Natural killer cell (primary cell): ENCODE measurements at regions not wholly inside any gene's neighbourhood (a gene's known extent, or its start where the extent isn't known, plus 50 kb on each side); places are given as distances from the start of the nearest gene placed in this dataset.

Source experiments
- ATAC-seq, 3 donors: fragments of 150-1000 bp in 2 of 3; fragments of 200-7000 bp in 1 of 3; cut with Tn5 transposase; 1 replicate in 1 of 3; 2 replicates in 2 of 3; pipeline ENCODE4 v1.10.0; 2021; ENCODE audit warnings: mild to moderate bottlenecking in 2 of 3, moderate library complexity in 2 of 3
- DNase-seq, 2 donors: peaks; one replicate each; pipeline versions ENCODE4 v3.0.0 to v3.0.0-alpha.2; 2013 to 2021; ENCODE audit warnings: mixed read lengths in 1 of 2
- H3K27ac ChIP-seq: one replicate; pipeline ENCODE4 v1.5.1; 2013; ENCODE audit warnings: mild to moderate bottlenecking, low read length
- H3K27me3 ChIP-seq: one replicate; pipeline ENCODE4 v1.6.1; 2013; ENCODE audit warnings: low read length; ENCODE audit not compliant: control insufficient read depth, insufficient read depth
- H3K36me3 ChIP-seq: one replicate; pipeline ENCODE4 v1.6.1; 2013; ENCODE audit warnings: low read length; ENCODE audit not compliant: control insufficient read depth, insufficient read depth
- H3K4me1 ChIP-seq: one replicate; pipeline ENCODE4 v1.6.1; 2013; ENCODE audit warnings: low read length; ENCODE audit not compliant: control insufficient read depth, insufficient read depth
- H3K4me3 ChIP-seq: one replicate; pipeline ENCODE4 v1.5.1; 2013; ENCODE audit warnings: low read length
- H3K9me3 ChIP-seq: one replicate; pipeline ENCODE4 v1.6.1; 2013; ENCODE audit warnings: low read length; ENCODE audit not compliant: control insufficient read depth, insufficient read depth
- H3K27ac Mint-ChIP-seq, 2 donors: one replicate each; pipeline ENCODE4 v1.8.0; 2022; ENCODE audit warnings: mild to moderate bottlenecking in 2 of 2, mixed read lengths in 2 of 2, moderate library complexity in 1 of 2
- H3K27me3 Mint-ChIP-seq, 2 donors: one replicate each; pipeline ENCODE4 v1.8.0; 2022; ENCODE audit warnings: low read depth in 2 of 2, mixed read lengths in 2 of 2
- H3K36me3 Mint-ChIP-seq: one replicate; pipeline ENCODE4 v1.8.0; 2022; ENCODE audit warnings: mixed read lengths
- H3K4me1 Mint-ChIP-seq, 2 donors: one replicate each; pipeline ENCODE4 v1.8.0; 2022; ENCODE audit warnings: mixed read lengths in 2 of 2
- H3K4me3 Mint-ChIP-seq: one replicate; pipeline ENCODE4 v1.8.0; 2022; ENCODE audit warnings: mild to moderate bottlenecking, moderate library complexity, mixed read lengths
- H3K9me3 Mint-ChIP-seq, 2 donors: one replicate each; pipeline ENCODE4 v1.8.0; 2022; ENCODE audit warnings: mixed read lengths in 2 of 2
- CTCF ChIP-seq: fragments of 200-600 bp; IDR thresholded peaks from one replicate; pipeline ENCODE4 v1.8.0; 2022; ENCODE audit warnings: antibody characterized with exemption
- WGBS: methylation state at CpG from one replicate; pipeline ENCODE4 v1.1.7; 2013; ENCODE audit warnings: missing lambda C conversion rate; ENCODE audit not compliant: insufficient coverage; 5-methylcytosine and 5-hydroxymethylcytosine counted together
- intact Hi-C: fragments of 100-400 bp; cut with micrococcal nuclease; formaldehyde crosslinking; loops from one replicate; pipeline ENCODE4 v1.14.2; 2022

GRCh38 chr19:27885359-27885758 lies 1327.6 kb downstream of the UQCRFS1 start:
- no peaks in the 10 kb centered on the region for H3K4me1 Mint-ChIP-seq
- H3K36me3 Mint-ChIP-seq: no peaks in the 10 kb centered on the region
- Histone ChIP-seq H3K27ac (no peak overlapping the region), H3K36me3 (no peaks in the 10 kb centered on the region), H3K27me3 (no peaks in the 10 kb centered on the region), H3K4me1 (no peaks in the 10 kb centered on the region), H3K9me3 (peaks cover 27% of the 10 kb centered on the region), H3K4me3 (no peak overlapping the region)
- ATAC-seq (no peak), DNase-seq (no peak)
- H3K27ac Mint-ChIP-seq: no peak overlapping the region
- intact Hi-C loops: no loop called here
- TF ChIP-seq CTCF: no peak
- 88% methylated on average over 7 of the region's 7 CpGs for WGBS
- no peaks in the 10 kb centered on the region for H3K27me3 Mint-ChIP-seq
- peaks cover 10 to 11% of the 10 kb centered on the region in 2 donors for H3K9me3 Mint-ChIP-seq
- no peak overlapping the region for H3K4me3 Mint-ChIP-seq

GRCh38 chr19:27884376-27884775 lies 1328.6 kb downstream of the UQCRFS1 start:
- ATAC-seq (no peak), DNase-seq (no peak)
- Histone ChIP-seq H3K4me3 (no peak overlapping the region), H3K4me1 (no peaks in the 10 kb centered on the region), H3K36me3 (no peaks in the 10 kb centered on the region), H3K27ac (no peak overlapping the region), H3K27me3 (no peaks in the 10 kb centered on the region), H3K9me3 (peaks cover 28% of the 10 kb centered on the region)
- TF ChIP-seq CTCF: no peak
- intact Hi-C loops: no loop called here
- peaks cover 9 to 10% of the 10 kb centered on the region in 2 donors for H3K9me3 Mint-ChIP-seq
- no peaks in the 10 kb centered on the region for H3K36me3 Mint-ChIP-seq
- H3K4me3 Mint-ChIP-seq: no peak overlapping the region
- WGBS: 80% methylated on average over 2 of the region's 2 CpGs
- H3K27me3 Mint-ChIP-seq: no peaks in the 10 kb centered on the region
- H3K27ac Mint-ChIP-seq: no peak overlapping the region
- H3K4me1 Mint-ChIP-seq: no peaks in the 10 kb centered on the region

GRCh38 chr19:27881213-27881612 lies 1331.7 kb downstream of the UQCRFS1 start:
- Mint-ChIP-seq H3K4me3 (no peak overlapping the region), H3K4me1 (no peaks in the 10 kb centered on the region), H3K9me3 (peaks cover 16 to 17% of the 10 kb centered on the region in 2 donors), H3K36me3 (peaks cover 10% of the 10 kb centered on the region), H3K27me3 (no peaks in the 10 kb centered on the region), H3K27ac (no peak overlapping the region)
- 94% methylated on average over 3 of the region's 3 CpGs for WGBS
- no peak overlapping the region for H3K27ac ChIP-seq
- DNase-seq: no peak
- no peak for TF ChIP-seq CTCF
- no peaks in the 10 kb centered on the region for H3K27me3 ChIP-seq
- H3K4me1 ChIP-seq: no peaks in the 10 kb centered on the region
- H3K4me3 ChIP-seq: no peak overlapping the region
- no peaks in the 10 kb centered on the region for H3K36me3 ChIP-seq
- peaks cover 24% of the 10 kb centered on the region for H3K9me3 ChIP-seq
- intact Hi-C loops: no loop called here
- no peak for ATAC-seq

GRCh38 chr19:27876976-27877512 lies 1335.9 kb downstream of the UQCRFS1 start:
- ATAC-seq: no peak
- WGBS: 76% methylated on average over 6 of the region's 6 CpGs

More at GRCh38 chr19:27876976-27877512, 1335.9 kb downstream of the UQCRFS1 start:
- no peaks in the 10 kb centered on the region for H3K27me3 Mint-ChIP-seq
- intact Hi-C loops: no loop called here
- peaks cover 12 to 18% of the 10 kb centered on the region in 2 donors for H3K9me3 Mint-ChIP-seq
- TF ChIP-seq CTCF: no peak
- H3K27ac Mint-ChIP-seq: no peak overlapping the region
- no peak overlapping the region for H3K27ac ChIP-seq
- no peak overlapping the region for H3K4me3 ChIP-seq
- H3K27me3 ChIP-seq: no peaks in the 10 kb centered on the region
- no peaks in the 10 kb centered on the region for H3K4me1 Mint-ChIP-seq
- no peaks in the 10 kb centered on the region for H3K4me1 ChIP-seq
- H3K36me3 ChIP-seq: no peaks in the 10 kb centered on the region
- H3K9me3 ChIP-seq: peaks cover 23% of the 10 kb centered on the region
- no peak overlapping the region for H3K4me3 Mint-ChIP-seq
- no peak for DNase-seq
- H3K36me3 Mint-ChIP-seq: peaks cover 10% of the 10 kb centered on the region
